Muscle of leg (tissue), 3 donors: ENCODE measurements at regions not wholly inside any gene's neighbourhood (a gene's known extent, or its start where the extent isn't known, plus 50 kb on each side); places are given as distances from the start of the nearest gene placed in this dataset.

ENCODE experiments used
- DNase-seq: peaks from one replicate; pipeline ENCODE4 v3.0.0; 2013
- H3K27ac ChIP-seq: one replicate; pipeline ENCODE4 v1.5.1; 2013; ENCODE audit warnings: mild to moderate bottlenecking, low read length, control low read depth
- H3K27me3 ChIP-seq: one replicate; pipeline ENCODE4 v1.6.1; 2013; ENCODE audit warnings: low read length; ENCODE audit not compliant: control insufficient read depth, insufficient read depth
- H3K36me3 ChIP-seq: one replicate; pipeline ENCODE4 v1.6.1; 2013; ENCODE audit warnings: low read length; ENCODE audit not compliant: control insufficient read depth, insufficient read depth
- H3K4me1 ChIP-seq: one replicate; pipeline ENCODE4 v1.6.1; 2013; ENCODE audit warnings: low read length; ENCODE audit not compliant: control insufficient read depth, insufficient read depth
- H3K4me3 ChIP-seq: one replicate; pipeline ENCODE4 v1.5.1; 2013; ENCODE audit warnings: low read length, control low read depth
- H3K9me3 ChIP-seq: replicated peaks from 2 replicates; pipeline ENCODE4 v1.6.1; 2013; ENCODE audit warnings: low read depth, low read length; ENCODE audit not compliant: control insufficient read depth
- WGBS: methylation state at CpG from one replicate; pipeline ENCODE4 v1.1.5; 2013; ENCODE audit warnings: missing lambda C conversion rate; ENCODE audit not compliant: insufficient coverage; 5-methylcytosine and 5-hydroxymethylcytosine counted together

DNA sequence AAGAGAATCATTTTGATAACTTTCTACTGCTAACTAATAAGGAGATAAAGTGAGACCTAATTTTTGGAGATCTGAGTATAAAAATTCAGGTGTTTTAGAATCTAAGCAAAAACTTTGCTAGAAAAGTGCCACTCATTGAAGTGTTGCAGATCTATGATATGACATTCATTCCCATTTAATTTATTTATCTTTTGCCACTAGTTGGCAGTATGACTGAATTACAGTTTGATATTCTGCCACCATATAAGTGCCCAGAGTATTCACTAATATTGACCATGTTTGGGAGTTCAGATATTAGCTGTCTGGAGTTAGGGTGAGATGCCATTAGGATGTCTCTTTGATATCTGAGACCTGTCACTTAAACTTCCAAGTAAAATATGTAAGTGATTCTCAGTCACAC lies 251.3 kb upstream of the GBE1 start:
- H3K27ac ChIP-seq, result no peak overlapping the region
- no peaks in the 10 kb centered on the region for H3K27me3 ChIP-seq
- no peak for DNase-seq

DNA sequence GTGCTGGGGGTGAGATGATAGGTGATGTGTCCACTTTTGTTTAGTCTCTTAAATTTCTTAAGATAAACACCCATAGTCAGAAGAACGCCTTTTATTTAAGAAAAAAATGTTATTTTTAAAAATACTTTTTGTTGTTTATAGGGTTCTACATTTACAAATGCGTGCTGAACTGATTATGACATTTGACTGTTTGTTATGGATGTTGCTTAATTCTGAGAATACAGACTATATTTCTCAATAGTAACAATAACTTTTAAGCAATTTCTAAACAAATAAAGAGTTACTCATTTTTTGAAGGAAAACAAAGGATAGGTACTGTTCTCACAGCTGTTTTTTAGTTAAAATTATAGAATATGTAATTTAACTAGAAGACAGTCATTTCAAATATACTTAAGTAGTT lies 249.9 kb upstream of the GBE1 start:
- no peaks in the 10 kb centered on the region for H3K4me1 ChIP-seq
- H3K27ac ChIP-seq, result no peak overlapping the region
- H3K4me3 ChIP-seq, result no peak overlapping the region
- H3K27me3 ChIP-seq, result no peaks in the 10 kb centered on the region
- DNase-seq, result no peak
- WGBS, result no CpG with 5 or more reads among the region's 2 CpGs
- no peaks in the 10 kb centered on the region for H3K36me3 ChIP-seq
- H3K9me3 ChIP-seq, result peaks cover 11% of the 10 kb centered on the region

More for the DNA sequence above, 251.3 kb upstream of the GBE1 start:
- H3K36me3 ChIP-seq, result no peaks in the 10 kb centered on the region
- no peaks in the 10 kb centered on the region for H3K4me1 ChIP-seq
- no peak overlapping the region for H3K4me3 ChIP-seq
- peaks cover 7% of the 10 kb centered on the region for H3K9me3 ChIP-seq

DNA sequence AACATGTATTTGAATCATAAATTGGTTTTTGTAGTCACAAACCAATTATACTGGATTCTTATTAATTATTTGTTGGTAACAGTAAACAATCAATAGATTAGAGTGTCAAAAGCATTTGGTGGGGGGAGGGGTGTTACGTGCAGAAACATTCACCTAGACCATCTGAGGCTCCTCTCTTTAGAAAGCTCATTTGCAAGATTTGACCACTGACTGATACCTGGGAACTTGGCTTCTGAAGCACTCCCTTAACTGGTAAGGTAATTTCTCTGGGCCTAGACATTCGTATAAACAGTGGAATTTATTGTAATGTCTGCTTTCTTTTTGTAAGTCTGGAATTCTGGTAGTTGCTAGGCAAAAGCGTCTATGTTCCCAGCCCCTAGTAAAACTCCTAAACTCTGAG lies 243.8 kb upstream of the GBE1 start:
- WGBS, result no CpG with 5 or more reads among the region's 3 CpGs
- H3K27me3 ChIP-seq, result no peaks in the 10 kb centered on the region
- H3K27ac ChIP-seq, result no peak overlapping the region
- peak; percentile 17 for DNase-seq
- no peaks in the 10 kb centered on the region for H3K36me3 ChIP-seq
- H3K4me1 ChIP-seq, result peaks cover 10% of the 10 kb centered on the region
- peaks cover 4% of the 10 kb centered on the region for H3K9me3 ChIP-seq
- H3K4me3 ChIP-seq, result no peak overlapping the region

DNA sequence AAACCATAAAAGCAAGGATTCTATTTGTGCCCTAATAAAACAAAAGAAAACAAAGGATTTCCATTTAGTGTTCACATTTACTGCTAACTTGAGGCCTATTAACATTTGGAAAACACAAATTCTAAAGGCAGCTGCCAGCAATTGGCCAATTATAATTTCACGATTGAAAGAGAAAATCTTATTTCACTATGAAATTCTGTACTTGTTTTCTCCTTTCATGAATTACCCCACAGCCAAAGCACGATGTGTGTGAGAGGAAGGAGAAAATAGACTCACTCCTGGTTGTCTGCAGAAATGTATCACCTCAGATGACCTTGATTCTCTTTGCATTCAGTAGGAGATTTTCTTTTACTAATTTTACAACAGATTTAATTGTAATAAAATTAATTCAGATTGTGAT lies 242.8 kb upstream of the GBE1 start:
- no CpG with 5 or more reads among the region's 2 CpGs for WGBS
- DNase-seq, result no peak
- H3K36me3 ChIP-seq, result no peaks in the 10 kb centered on the region
- no peaks in the 10 kb centered on the region for H3K27me3 ChIP-seq
- peaks cover 10% of the 10 kb centered on the region for H3K4me1 ChIP-seq
- no peak overlapping the region for H3K27ac ChIP-seq
- H3K4me3 ChIP-seq, result no peak overlapping the region
- peaks cover 4% of the 10 kb centered on the region for H3K9me3 ChIP-seq

DNA sequence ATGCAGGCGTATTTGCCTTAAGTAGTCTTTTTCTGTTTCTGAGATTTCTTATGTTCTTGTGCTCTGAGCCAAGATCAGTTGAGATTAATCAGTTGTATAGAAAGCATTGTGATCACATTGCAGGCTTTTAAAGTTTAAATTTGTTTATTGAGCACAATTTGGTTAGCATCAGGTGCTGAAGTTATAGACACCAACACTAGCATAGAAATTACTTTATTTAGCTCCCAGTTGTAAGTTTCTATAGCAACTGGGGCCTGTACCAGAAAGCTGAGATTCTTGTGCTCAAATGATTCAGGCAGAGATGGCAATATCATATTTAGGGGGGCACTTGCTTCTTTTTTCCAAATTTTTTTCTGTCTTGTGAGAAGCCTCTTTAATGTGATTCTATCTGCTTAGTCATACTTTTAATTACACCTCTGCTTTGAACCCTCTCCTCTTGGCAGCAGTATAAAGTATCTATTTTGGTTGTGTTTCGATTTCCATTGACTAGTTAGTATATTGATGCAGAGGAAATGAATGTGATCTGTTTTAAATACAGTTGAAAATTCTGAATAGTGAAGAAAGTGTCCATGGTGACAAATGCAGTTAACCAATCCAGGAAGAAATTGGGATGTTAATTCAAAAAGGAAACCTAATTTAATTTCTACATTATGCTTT lies 241.7 kb upstream of the GBE1 start:
- Histone ChIP-seq H3K27me3 (no peaks in the 10 kb centered on the region), H3K4me3 (no peak overlapping the region), H3K36me3 (no peaks in the 10 kb centered on the region), H3K9me3 (peaks cover 4% of the 10 kb centered on the region), H3K4me1 (peaks cover 11% of the 10 kb centered on the region), H3K27ac (no peak overlapping the region)
- DNase-seq, result peak; percentile 42
- WGBS, result 67% methylated on average over 1 of the region's 2 CpGs

DNA sequence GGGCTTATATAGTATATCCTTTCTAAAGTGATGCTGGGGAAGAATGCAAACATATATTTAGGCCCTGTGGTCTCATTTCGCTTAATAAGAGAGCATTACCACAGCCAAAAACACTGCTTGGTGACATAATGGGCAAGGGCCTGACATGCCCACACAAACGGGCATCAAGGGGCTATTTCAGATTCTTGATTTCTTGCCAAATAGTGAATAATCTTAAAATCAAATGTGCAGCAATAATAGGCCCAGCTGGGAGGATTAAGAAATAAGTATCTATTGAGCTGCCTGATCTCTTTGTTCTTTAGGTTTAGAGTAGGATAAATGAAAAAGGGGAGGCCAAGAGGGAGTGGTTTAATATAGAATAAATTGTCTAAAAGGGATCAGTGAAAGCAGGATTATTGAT lies 241.0 kb upstream of the GBE1 start:
- Histone ChIP-seq H3K36me3 (no peaks in the 10 kb centered on the region), H3K4me1 (peaks cover 13% of the 10 kb centered on the region), H3K27ac (no peak overlapping the region), H3K9me3 (peaks cover 2% of the 10 kb centered on the region), H3K4me3 (no peak overlapping the region), H3K27me3 (no peaks in the 10 kb centered on the region)
- no CpG with 5 or more reads among the region's 2 CpGs for WGBS
- peak; percentile 28 for DNase-seq

DNA sequence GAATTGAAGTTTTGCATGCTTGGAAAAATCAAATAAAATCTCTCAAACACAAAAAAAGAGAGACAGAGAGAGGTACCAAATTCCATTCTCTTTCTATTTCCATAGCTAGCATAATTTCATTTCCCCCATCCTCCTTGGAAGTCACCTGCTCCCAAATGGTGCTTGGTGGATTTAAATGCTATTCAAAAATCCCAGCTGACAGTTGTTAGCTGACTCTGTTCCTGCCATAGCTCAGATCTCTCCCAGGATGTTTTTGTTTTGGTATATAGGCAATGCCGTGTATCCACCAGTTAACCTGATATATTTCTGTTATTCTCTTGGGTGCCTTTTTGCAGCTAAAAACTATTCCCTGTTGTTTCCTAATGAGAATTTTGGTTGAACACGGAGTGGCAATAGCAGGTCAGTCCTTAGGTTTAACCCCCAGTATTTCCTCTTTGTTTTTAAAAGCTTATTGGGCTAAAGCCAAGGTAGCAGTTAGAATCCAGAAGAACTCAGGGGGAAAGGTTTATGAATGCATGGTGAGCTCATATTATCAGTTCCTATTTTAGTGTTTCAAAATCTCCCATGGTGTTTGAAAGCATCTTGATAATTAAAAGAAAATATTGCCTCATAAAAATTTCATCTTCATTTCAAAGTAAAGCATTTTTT lies 240.0 kb upstream of the GBE1 start:
- H3K4me3 ChIP-seq, result no peak overlapping the region
- H3K27ac ChIP-seq, result no peak overlapping the region
- no peaks in the 10 kb centered on the region for H3K27me3 ChIP-seq
- H3K4me1 ChIP-seq, result peaks cover 13% of the 10 kb centered on the region
- 33% methylated on average over 1 of the region's 2 CpGs for WGBS
- no peaks in the 10 kb centered on the region for H3K36me3 ChIP-seq
- no peaks in the 10 kb centered on the region for H3K9me3 ChIP-seq
- DNase-seq, result peak; percentile 34

DNA sequence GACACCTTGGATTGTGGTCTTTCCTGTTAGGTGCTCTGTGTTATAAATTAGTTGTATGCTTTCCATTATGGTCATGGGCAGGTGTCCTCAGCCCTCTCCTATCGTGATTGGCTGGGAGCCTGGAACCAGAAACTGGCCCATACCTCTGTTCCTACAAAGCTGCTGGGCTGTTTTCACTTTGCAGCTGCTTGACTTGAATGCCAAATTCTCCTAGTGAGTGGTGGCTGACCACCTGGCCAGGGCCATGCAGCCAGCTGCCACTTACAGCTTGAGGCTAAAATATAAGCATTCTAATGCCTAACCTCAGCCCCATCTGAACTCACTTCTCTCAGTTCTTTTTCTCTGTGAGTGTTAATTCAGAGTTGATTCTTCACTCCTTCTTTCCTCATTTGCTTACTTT lies 239.3 kb upstream of the GBE1 start:
- H3K4me3 ChIP-seq, result no peak overlapping the region
- no peaks in the 10 kb centered on the region for H3K27me3 ChIP-seq
- H3K9me3 ChIP-seq, result no peaks in the 10 kb centered on the region
- no peaks in the 10 kb centered on the region for H3K36me3 ChIP-seq
- DNase-seq, result peak; percentile 88
- no peak overlapping the region for H3K27ac ChIP-seq
- WGBS, result 22% methylated on average over 1 of the region's 1 CpG
- peaks cover 13% of the 10 kb centered on the region for H3K4me1 ChIP-seq

DNA sequence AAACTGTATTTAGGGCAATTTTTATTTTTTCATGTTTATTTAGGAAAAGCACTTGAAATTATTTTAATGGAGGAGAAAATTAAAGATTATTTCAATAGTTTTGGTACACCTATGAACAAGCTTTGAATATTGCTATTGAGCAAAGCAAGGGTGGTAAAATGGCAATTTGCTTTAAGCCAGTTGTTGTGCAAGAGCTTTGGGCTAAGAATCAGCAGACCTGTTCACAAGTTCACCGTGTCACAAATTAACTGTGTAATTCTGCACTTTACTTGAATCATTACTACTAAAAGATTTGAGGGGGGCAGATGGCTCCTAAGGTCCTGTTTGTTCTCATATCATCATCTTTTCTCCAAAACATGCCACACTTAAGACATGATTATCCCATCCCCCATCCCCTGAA lies 238.9 kb upstream of the GBE1 start:
- no CpG with 5 or more reads among the region's 1 CpG for WGBS
- H3K27ac ChIP-seq, result no peak overlapping the region
- no peaks in the 10 kb centered on the region for H3K36me3 ChIP-seq
- peaks cover 13% of the 10 kb centered on the region for H3K4me1 ChIP-seq
- no peaks in the 10 kb centered on the region for H3K9me3 ChIP-seq
- H3K4me3 ChIP-seq, result no peak overlapping the region
- no peak for DNase-seq
- no peaks in the 10 kb centered on the region for H3K27me3 ChIP-seq

DNA sequence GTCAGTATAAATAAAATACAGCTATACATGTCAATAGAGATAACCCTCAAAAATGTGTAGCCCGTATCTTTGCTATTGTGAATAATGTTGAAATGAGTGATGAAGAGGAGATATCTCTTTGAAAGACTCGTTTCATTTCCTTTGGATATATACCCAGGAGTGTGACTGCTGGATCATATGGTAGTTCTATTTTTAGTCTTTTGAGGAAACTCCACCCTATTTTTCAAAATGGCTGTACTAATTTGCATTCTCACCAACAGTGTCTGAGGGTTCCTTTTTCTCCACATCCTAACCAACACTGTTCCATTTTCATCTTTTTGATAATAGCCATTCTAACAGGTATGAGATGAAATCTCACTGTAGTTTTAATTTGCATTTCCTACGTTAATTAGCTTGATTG lies 237.5 kb upstream of the GBE1 start:
- Histone ChIP-seq H3K27ac (no peak overlapping the region), H3K9me3 (no peaks in the 10 kb centered on the region), H3K4me1 (peaks cover 13% of the 10 kb centered on the region), H3K27me3 (no peaks in the 10 kb centered on the region), H3K36me3 (no peaks in the 10 kb centered on the region), H3K4me3 (no peak overlapping the region)
- no peak for DNase-seq
- WGBS, result no CpG with 5 or more reads among the region's 3 CpGs
